ENCODE measurements at regions not wholly inside any gene's neighbourhood (a gene's known extent, or its start where the extent isn't known, plus 50 kb on each side); places are given as distances from the start of the nearest gene placed in this dataset.

DNA sequence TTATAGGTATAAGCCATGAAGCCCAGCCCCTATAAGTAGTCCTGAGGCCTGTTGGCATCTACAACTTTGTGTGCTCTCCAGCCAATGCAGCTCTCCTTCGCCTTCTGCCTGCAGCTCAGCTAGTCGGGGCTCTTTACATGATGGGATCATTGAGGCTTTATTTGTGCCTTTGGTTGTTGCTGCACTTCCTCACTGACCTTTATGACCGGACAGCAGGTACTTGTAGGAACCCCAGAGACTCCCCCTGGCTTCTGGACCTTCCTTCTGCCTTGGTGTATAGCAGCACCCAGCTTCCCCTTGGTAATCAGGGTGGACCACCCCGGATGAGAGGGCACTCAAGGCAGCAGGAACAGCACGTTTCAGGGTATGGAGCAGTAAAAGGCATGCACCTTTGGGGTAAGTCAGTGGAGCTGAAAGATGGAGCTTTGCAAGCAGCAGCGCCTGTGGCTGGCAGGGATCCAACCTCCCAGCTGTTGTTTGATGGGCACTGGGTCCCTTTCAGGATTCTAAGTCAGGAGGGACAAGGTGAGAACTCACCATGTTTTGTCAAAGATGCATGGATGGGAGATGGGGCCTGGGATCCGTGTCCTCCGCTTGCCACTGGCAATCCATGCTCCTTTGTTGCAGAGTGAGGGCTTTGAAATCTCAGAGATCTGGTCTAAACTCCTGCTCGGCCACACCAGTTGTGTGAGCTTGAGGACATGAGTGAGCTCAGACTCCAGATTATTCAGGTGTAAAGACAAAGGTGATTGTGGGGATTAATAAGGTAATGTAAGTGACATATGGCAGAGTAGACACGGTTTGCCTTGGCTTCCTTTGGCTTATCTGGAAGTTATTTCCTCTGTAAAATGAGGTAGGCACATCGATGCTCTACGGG lies 65.1 kb upstream of the KLF13 start:
- Histone ChIP-seq H3K9me2 (ENCODE audit: low read depth, low read length) (no peaks in the 10 kb centered on the region), H3K36me3 (ENCODE audit: insufficient read depth, low read length) (no peaks in the 10 kb centered on the region), H3K4me2 (ENCODE audit: low read length) (peak overlapping the region; percentile 54; the same call in 1 of the 2 replicates), H3K9me3 (ENCODE audit: low read length) (no peaks in the 10 kb centered on the region), H3F3A (ENCODE audit: insufficient read depth, low read length) (0 out of 2 replicates have a peak, but pooled peaks cover 8% of the 10 kb centered on the region), H3K27me3 (ENCODE audit: insufficient read depth, low read length) (no peaks in the 10 kb centered on the region), H3K79me2 (ENCODE audit: insufficient read depth, low read length) (no peaks in the 10 kb centered on the region), H3K4me3 (ENCODE audit: low read depth, low read length, poor library complexity, severe bottlenecking) (no peak overlapping the region), H3K27ac (ENCODE audit: low read depth, low read length, poor library complexity, severe bottlenecking) (peak overlapping the region; percentile 100), H2AFZ (ENCODE audit: low read length) (no peak overlapping the region), H3K4me1 (ENCODE audit: insufficient read depth, low read length, severe bottlenecking) (peaks cover 83% of the 10 kb centered on the region), H4K20me1 (ENCODE audit: insufficient read depth, low read length) (no peaks in the 10 kb centered on the region), H3K9ac (ENCODE audit: low read length) (peak overlapping the region; percentile 73; the same call in 1 of the 2 replicates)
- TF ChIP-seq CTCF (IDR thresholded peaks at IDR 0.05; ENCODE audit: low read length) (no peak), EZH2 (IDR thresholded peaks at IDR 0.05; ENCODE audit: borderline replicate concordance, low read length) (no peak)

- no peak overlapping the region for H2AFZ ChIP-seq (ENCODE audit: low read length)
- H3K4me1 ChIP-seq (ENCODE audit: insufficient read depth, low read length, severe bottlenecking) = peaks cover 83% of the 10 kb centered on the region
- no peaks in the 10 kb centered on the region for H4K20me1 ChIP-seq (ENCODE audit: insufficient read depth, low read length)
- no peak overlapping the region for H3K4me3 ChIP-seq (ENCODE audit: low read depth, low read length, poor library complexity, severe bottlenecking)
- H3F3A ChIP-seq (ENCODE audit: insufficient read depth, low read length) = 0 out of 2 replicates have a peak, but pooled peaks cover 4% of the 10 kb centered on the region
- H3K79me2 ChIP-seq (ENCODE audit: insufficient read depth, low read length) = no peaks in the 10 kb centered on the region
- peak overlapping the region; percentile 54; the same call in 1 of the 2 replicates for H3K4me2 ChIP-seq (ENCODE audit: low read length)
- peak overlapping the region; percentile 100 for H3K27ac ChIP-seq (ENCODE audit: low read depth, low read length, poor library complexity, severe bottlenecking)
- H3K27me3 ChIP-seq (ENCODE audit: insufficient read depth, low read length) = no peaks in the 10 kb centered on the region
- no peaks in the 10 kb centered on the region for H3K36me3 ChIP-seq (ENCODE audit: insufficient read depth, low read length)
- TF ChIP-seq EZH2 (IDR thresholded peaks at IDR 0.05; ENCODE audit: borderline replicate concordance, low read length) = no peak
- no peak for TF ChIP-seq CTCF (IDR thresholded peaks at IDR 0.05; ENCODE audit: low read length)
- peak overlapping the region; percentile 73; the same call in 1 of the 2 replicates for H3K9ac ChIP-seq (ENCODE audit: low read length)
- H3K9me3 ChIP-seq (ENCODE audit: low read length) = no peaks in the 10 kb centered on the region
- no peaks in the 10 kb centered on the region for H3K9me2 ChIP-seq (ENCODE audit: low read depth, low read length)
Measured at GRCh38 chr15:31262143-31262530, 64.5 kb upstream of the KLF13 start.

- Histone ChIP-seq H2AFZ (ENCODE audit: low read length) (no peak overlapping the region), H4K20me1 (ENCODE audit: insufficient read depth, low read length) (no peaks in the 10 kb centered on the region), H3K9me2 (ENCODE audit: low read depth, low read length) (no peaks in the 10 kb centered on the region), H3K4me3 (ENCODE audit: low read depth, low read length, poor library complexity, severe bottlenecking) (peak overlapping the region; percentile 22), H3K79me2 (ENCODE audit: insufficient read depth, low read length) (no peaks in the 10 kb centered on the region), H3K27ac (ENCODE audit: low read depth, low read length, poor library complexity, severe bottlenecking) (peak overlapping the region; percentile 100), H3K4me2 (ENCODE audit: low read length) (peak overlapping the region; percentile 54), H3K36me3 (ENCODE audit: insufficient read depth, low read length) (no peaks in the 10 kb centered on the region), H3F3A (ENCODE audit: insufficient read depth, low read length) (0 out of 2 replicates have a peak, but pooled peaks cover 4% of the 10 kb centered on the region), H3K27me3 (ENCODE audit: insufficient read depth, low read length) (no peaks in the 10 kb centered on the region), H3K4me1 (ENCODE audit: insufficient read depth, low read length, severe bottlenecking) (peaks cover 90% of the 10 kb centered on the region), H3K9ac (ENCODE audit: low read length) (peak overlapping the region; percentile 73), H3K9me3 (ENCODE audit: low read length) (no peaks in the 10 kb centered on the region)
- no peak for TF ChIP-seq EZH2 (IDR thresholded peaks at IDR 0.05; ENCODE audit: borderline replicate concordance, low read length)
- no peak for TF ChIP-seq CTCF (IDR thresholded peaks at IDR 0.05; ENCODE audit: low read length)
Measured at GRCh38 chr15:31262901-31263671, 63.5 kb upstream of the KLF13 start.

All from OCI-LY1 (cell line).